GM13976 (cell line): ENCODE measurements at regions not wholly inside any gene's neighbourhood (a gene's known extent, or its start where the extent isn't known, plus 50 kb on each side); places are given as distances from the start of the nearest gene placed in this dataset.

Experiments
- DNase-seq: peaks from one replicate; pipeline ENCODE4 v3.0.0; 2012; ENCODE audit warnings: low spot score
- in situ Hi-C: fragments of 300-500 bp; cut with MboI; formaldehyde crosslinking; loops from one replicate; pipeline ENCODE4 v1.12.0; 2022; ENCODE audit warnings: low sequenced_read_pairs, mixed read lengths, inconsistent platforms; ENCODE audit not compliant: unreplicated experiment
- TF ChIP-seq, protein P1 (sequence below): IDR thresholded peaks from 2 replicates; pipeline ENCODE4 v1.5.1; 2012; ENCODE audit warnings: borderline replicate concordance, mild to moderate bottlenecking; ENCODE audit not compliant: insufficient read depth; ENCODE audit errors: extremely low read depth, missing control alignments, control extremely low read depth

DNA sequence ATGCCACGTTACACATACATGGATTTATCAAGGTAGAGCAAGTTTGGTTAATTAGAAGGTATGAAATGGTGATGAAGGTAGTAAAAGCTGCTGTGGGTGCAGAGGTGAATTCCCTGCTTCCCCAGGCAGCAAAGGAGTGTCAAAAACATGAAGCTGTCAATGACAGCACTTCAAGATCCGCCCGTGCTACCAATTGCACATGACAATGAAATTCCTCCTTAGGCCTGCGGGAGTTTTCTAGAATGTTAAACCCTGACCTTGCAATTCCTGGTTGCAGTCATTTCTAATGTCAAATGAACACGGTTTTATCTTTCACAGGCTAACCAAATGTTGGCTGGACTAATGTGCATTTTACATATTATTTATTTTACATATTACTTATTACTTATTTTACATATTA lies 67.7 kb upstream of the LSM14A start:
- DNase-seq = no peak
- TF ChIP-seq, protein P1, sequence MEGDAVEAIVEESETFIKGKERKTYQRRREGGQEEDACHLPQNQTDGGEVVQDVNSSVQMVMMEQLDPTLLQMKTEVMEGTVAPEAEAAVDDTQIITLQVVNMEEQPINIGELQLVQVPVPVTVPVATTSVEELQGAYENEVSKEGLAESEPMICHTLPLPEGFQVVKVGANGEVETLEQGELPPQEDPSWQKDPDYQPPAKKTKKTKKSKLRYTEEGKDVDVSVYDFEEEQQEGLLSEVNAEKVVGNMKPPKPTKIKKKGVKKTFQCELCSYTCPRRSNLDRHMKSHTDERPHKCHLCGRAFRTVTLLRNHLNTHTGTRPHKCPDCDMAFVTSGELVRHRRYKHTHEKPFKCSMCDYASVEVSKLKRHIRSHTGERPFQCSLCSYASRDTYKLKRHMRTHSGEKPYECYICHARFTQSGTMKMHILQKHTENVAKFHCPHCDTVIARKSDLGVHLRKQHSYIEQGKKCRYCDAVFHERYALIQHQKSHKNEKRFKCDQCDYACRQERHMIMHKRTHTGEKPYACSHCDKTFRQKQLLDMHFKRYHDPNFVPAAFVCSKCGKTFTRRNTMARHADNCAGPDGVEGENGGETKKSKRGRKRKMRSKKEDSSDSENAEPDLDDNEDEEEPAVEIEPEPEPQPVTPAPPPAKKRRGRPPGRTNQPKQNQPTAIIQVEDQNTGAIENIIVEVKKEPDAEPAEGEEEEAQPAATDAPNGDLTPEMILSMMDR = no peak
- in situ Hi-C loops = no loop called here

- TF ChIP-seq, protein P1 = no peak
- in situ Hi-C loops = no loop called here
- DNase-seq = no peak
These were observed 62.7 kb upstream of the LSM14A start for GRCh38 chr19:34109596-34109995.

GRCh38 chr19:34118879-34119748 lies 53.2 kb upstream of the LSM14A start:
- TF ChIP-seq, protein P1 = no peak
- DNase-seq = no peak
- in situ Hi-C loops = no loop called here

DNA sequence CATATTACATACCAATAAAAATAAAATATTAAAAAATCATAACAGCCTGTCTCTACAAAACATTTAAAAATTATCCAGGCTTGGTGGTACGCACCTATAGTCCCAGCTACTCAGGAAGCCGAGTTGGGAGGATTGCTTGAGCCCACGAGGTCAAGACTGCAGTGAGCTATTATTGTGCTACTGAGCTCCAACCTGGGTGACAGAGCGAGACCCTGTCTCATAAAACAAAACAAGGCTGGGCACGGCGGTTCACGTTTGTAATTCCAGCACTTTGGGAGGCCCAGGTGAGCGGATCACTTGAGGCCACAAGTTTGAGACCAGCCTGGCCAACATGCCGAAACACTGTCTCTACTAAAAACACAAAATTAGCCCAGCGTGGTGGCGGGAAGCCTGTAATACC lies 52.2 kb upstream of the LSM14A start:
- DNase-seq = no peak
- TF ChIP-seq, protein P1 = no peak
- in situ Hi-C loops = no loop called here

- in situ Hi-C loops = no loop called here
- DNase-seq = peak; percentile 71
- TF ChIP-seq, protein P1 = peak; percentile 53
These were observed 51.3 kb upstream of the LSM14A start for GRCh38 chr19:34120846-34121639.
